Cardiac muscle cell (in vitro differentiated cells and primary cell): ENCODE measurements at regions not wholly inside any gene's neighbourhood (a gene's known extent, or its start where the extent isn't known, plus 50 kb on each side); places are given as distances from the start of the nearest gene placed in this dataset.
"Not testable (repeated sequence)": the region's sequence is repeated elsewhere in the genome, so short reads cannot be mapped to it uniquely, and the experiment has no call there.

Experiments
- DNase-seq, 2 donors: peaks; one replicate each; pipeline versions ENCODE4 v3.0.0 to v3.0.0-alpha.2; 2010 to 2017; ENCODE audit warnings: low read depth in 1 of 2, low spot score in 1 of 2
- H3K27ac ChIP-seq: fragments of 200-600 bp; sonication (generic); 2 replicates; pipeline ENCODE4 v1.5.1; 2016
- H3K27me3 ChIP-seq: fragments of 200-600 bp; sonication (generic); 2 replicates; pipeline ENCODE4 v1.6.0; 2016; ENCODE audit warnings: control low read depth
- H3K36me3 ChIP-seq: fragments of 200-600 bp; sonication (generic); 2 replicates; pipeline ENCODE4 v1.5.1; 2016; ENCODE audit warnings: control low read depth
- H3K4me1 ChIP-seq: fragments of 200-600 bp; sonication (generic); 2 replicates; pipeline ENCODE4 v1.8.1; 2017; ENCODE audit warnings: low read depth, mild to moderate bottlenecking, mixed run types
- H3K4me3 ChIP-seq: fragments of 200-600 bp; sonication (generic); 2 replicates; pipeline ENCODE4 v1.5.1; 2016; ENCODE audit warnings: mild to moderate bottlenecking
- H3K9me3 ChIP-seq: fragments of 200-600 bp; sonication (generic); 2 replicates; pipeline ENCODE4 v1.5.1; 2017; ENCODE audit warnings: low read depth, mild to moderate bottlenecking, control low read depth

DNA sequence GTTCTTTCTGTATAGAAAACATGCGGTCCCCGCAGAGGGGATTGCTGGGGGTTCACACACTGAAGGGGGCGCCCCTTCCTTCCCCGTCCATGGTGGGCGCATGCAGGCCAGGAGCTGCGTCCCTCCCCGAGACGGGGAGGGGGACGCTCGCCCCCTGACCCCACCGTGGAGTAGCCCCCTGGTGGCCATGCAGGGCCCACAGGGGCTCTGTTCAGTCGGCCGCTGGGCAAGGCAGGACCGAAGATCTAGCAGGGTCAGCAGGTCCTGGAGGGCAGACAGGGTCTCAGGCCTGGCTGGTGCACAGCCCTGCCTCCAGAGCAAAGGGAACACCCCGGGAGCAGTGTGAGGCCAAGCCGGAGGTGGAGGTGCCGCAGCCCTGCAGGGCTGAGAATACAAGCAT lies 4446.4 kb upstream of the TPTE start:
- not testable (repeated sequence) for H3K4me3 ChIP-seq, H3K9me3 ChIP-seq, H3K4me1 ChIP-seq

DNA sequence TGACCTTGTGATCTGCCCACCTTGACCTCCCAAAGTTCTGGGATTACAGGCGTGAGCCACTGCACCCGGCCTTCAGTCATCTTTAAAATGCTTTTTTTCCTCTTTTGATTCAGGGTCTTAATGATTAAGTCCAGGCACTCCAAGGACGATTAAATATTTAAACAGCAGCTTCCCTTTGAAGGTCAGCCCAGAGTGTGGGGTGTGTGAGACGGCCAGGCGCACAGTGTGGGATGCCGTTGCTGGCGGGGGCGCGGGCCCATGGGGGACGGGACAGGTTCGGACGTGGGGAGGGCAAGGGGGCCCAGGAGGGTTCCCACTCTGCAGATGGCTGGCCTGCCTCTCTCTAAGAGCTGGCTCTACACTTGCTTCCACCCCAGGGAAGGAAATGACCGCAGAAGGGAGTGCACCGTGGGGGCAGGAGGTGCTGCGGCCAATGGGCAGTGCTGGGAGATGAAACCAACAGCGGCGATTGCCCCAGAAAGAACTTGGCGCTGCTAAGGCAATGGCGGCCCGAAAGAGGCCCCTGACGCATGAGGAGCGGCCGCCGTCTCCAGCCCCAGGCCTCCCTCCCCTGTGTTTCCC lies 4445.7 kb upstream of the TPTE start:
- DNase-seq, H3K27me3 ChIP-seq, H3K27ac ChIP-seq, H3K4me1 ChIP-seq, H3K36me3 ChIP-seq, H3K9me3 ChIP-seq, H3K4me3 ChIP-seq: not testable (repeated sequence)

More for the DNA sequence above, 4446.4 kb upstream of the TPTE start:
- not testable (repeated sequence) for H3K36me3 ChIP-seq, H3K27ac ChIP-seq, DNase-seq, H3K27me3 ChIP-seq

DNA sequence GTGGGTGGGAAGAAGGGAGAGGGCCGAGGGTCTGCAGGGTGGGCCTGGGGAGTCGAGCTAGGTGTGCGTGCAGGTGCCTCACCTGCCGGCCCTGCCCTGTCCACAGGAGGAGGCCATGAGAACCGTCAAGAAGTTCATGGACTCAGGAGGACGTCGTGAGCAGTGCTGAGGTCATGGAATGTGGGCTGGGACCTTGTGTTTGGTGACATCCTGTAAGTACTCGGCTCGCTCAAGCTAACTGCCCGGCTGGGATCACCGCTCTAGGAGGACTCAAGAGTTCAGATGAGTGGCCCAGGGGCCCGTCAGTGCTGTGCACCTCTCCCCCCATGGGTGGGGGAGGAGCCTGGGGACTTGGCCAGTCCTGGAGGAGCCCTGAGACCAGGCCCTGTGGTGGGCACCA lies 4444.0 kb upstream of the TPTE start:
- H3K27ac ChIP-seq, H3K4me1 ChIP-seq, H3K27me3 ChIP-seq, H3K9me3 ChIP-seq, H3K36me3 ChIP-seq, DNase-seq, H3K4me3 ChIP-seq: not testable (repeated sequence)

DNA sequence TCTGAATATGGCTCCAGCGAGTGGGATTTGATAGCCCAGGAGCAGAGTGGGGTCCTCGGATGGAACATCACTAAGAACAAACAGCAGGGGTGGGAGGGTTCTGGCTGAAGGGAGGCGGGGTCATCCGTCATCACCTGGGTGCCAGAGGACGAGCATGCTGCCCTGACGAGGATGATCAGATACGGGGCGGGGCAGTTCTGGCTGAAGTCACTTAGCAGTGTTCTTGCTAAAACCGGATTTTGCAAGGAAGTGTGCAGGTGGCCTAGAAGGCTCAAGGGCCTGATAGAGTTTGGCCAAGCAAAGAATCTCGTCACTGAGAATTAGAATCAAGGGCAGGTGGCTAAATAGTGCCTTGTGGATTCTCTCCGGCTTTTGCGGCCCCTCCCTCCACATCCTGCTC lies 4442.5 kb upstream of the TPTE start:
- H3K27ac ChIP-seq, H3K36me3 ChIP-seq, H3K4me3 ChIP-seq, H3K9me3 ChIP-seq, DNase-seq, H3K27me3 ChIP-seq, H3K4me1 ChIP-seq: not testable (repeated sequence)

DNA sequence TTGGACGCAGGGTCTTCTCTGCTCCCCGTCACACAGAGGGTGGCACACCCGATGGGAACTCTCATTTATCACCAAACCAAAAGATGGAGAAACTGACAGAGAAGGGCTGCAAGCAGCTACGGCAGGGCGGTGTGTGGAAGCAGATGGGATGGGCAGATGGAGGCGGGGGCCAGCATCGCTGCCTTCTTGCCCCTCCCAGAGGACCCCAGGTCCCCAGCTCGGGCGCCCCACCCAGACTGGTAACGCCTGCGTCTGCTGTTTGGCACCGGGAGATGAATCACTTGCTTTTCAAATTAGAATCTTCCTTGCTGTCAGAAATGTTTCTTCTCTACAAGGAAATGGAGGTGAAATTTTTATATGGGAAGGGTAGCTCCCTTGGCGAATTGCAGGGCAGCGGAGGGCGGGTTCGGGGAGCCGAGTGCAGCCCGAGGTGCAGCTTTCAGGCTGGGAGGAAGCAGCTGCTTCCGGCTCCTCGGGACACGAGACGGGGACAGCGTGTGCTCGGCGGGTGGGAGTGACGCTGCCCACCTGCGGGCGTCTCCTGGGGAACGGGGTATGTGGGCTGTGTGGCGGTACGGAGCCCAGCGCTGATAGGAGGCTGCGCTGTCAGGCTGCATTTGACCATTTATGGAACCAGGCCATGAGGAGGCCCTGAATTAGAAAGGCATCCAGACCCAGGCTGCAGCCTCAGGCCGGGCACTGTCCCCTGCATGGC lies 4440.3 kb upstream of the TPTE start:
- not testable (repeated sequence) for H3K4me3 ChIP-seq, H3K9me3 ChIP-seq, H3K4me1 ChIP-seq, DNase-seq, H3K36me3 ChIP-seq, H3K27ac ChIP-seq, H3K27me3 ChIP-seq

DNA sequence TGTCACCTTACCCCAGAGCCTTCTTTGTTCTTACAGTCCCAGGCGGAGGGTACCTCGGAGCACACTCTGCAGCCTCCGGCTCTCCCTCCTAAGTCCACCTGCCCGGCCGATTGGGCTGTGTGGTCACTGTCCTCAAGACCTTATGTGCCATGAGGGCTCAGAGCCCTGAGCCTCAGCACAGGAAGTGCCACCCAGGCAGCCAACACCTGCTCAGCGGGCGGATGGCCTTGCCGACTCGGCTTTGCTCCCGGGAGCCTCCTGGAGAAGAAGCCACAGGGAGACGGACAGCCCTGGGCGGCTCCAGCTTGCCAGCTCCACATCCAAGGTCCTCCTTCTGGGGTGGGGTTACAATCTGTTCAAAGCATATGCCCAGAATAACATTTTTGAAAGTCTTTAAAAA lies 4439.2 kb upstream of the TPTE start:
- not testable (repeated sequence) for H3K27me3 ChIP-seq, H3K9me3 ChIP-seq

DNA sequence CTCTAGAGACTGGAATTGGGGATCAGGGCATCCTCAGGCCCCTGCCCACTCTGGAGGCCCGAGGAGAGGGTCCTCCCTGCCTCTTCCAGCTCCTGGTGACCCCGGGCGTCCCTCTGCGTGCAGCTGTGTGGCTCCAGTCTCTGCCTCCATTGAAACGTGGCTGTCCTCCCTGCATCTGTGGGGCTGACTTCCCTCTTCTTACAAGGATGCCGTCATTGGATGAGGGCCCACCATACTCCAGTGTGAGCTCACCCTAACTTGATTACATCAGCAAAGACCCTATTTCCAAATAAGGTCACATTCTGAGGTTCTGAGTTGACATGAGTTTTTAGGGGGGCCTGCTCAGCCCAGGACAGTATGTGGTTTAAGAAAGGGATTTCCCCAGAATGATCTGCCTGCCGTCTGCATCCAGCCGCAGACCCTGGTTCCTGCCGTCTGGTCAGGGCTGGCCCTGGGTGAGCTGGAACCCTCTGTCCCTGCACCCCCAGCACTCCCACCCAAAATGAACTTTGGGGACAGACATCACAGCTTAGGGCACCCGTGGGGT lies 4437.7 kb upstream of the TPTE start:
- DNase-seq, H3K4me3 ChIP-seq, H3K27me3 ChIP-seq, H3K36me3 ChIP-seq, H3K4me1 ChIP-seq, H3K9me3 ChIP-seq, H3K27ac ChIP-seq: not testable (repeated sequence)

More for the DNA sequence above, 4439.2 kb upstream of the TPTE start:
- not testable (repeated sequence) for H3K36me3 ChIP-seq, H3K4me1 ChIP-seq, H3K27ac ChIP-seq, H3K4me3 ChIP-seq, DNase-seq

DNA sequence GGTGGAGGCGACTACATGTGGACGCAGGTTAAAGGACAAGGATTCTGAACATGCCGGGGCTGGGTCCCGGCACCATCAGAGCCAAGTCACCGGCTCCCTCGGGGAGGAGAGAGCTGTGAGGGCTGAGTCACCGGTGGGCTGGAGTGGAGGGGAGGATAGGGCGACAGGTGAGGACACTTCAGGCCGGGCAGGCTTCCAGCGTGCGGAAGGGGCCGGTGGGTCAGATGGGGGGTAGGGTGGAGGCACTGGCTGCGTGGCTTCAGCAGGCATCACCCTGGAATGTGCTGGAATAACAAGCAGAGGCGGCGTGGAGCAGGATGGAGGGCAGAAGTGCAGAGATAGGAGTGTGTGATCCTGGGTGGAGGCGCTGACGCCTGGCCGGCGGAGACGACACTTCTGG lies 4435.3 kb upstream of the TPTE start:
- H3K9me3 ChIP-seq, H3K27ac ChIP-seq: not testable (repeated sequence)

DNA sequence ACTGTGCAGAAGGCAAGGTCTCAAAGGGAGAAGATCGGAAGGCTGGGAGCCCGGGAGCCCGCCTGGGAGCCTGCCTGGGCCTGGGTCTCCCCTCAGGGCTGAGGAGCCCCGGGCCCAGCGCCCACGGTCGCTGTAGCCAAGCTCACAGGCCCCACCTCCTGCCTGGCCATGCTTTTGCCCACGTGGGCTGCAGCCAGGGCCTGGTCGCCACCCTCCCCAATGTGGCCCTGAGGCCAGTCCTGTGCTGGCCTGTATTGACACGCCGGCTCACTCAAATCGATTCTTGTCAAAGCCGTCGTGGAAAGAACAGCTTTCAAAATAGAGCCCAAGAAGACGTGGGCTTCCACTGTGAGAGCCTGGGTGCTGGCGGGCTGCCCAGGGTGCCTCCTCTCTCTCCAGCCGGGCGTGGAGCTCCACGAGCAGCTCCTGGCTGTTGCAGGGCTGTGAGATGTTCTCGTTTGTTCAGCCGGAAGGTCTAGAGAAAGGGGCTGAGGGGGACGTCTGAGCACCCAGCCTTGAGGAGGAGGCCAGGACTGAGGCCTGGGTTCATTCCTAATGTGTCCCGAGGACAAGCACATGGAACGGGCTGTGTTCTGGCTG lies 4433.7 kb upstream of the TPTE start:
- DNase-seq, H3K36me3 ChIP-seq, H3K4me1 ChIP-seq, H3K9me3 ChIP-seq, H3K27ac ChIP-seq, H3K4me3 ChIP-seq, H3K27me3 ChIP-seq: not testable (repeated sequence)

More for the DNA sequence above, 4435.3 kb upstream of the TPTE start:
- not testable (repeated sequence) for DNase-seq, H3K4me1 ChIP-seq, H3K4me3 ChIP-seq, H3K36me3 ChIP-seq, H3K27me3 ChIP-seq

DNA sequence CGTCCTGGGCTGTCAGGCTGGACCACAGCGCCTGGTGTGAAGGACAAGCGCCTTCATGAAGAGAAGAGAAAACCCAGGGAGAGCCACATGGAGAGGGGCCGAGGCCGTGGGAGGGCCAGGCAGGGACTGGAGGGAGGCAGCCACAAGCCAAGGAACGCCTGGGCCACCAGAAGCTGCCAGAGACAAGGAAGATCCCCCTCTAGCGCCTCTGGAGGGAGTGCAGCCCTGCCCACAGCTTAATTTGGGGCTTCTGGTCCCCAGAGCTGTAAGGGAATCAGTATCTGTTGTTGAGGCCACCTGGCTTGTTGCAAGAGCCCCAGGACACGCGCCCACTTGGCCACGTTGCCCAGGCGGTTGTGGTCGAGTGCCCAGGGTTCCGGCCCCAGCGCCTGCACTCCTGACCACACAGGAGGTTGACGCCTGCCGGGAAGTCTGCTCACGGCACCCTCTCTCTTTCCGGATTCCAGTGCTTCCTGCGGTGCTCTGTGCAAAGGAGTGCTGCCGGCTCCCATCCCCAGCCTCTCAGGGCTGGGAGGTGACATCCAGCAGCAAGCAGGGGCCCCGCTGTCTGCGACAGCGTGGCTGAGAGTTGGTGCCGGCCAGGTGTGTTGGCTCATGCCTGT lies 4431.0 kb upstream of the TPTE start:
- DNase-seq, H3K27me3 ChIP-seq, H3K36me3 ChIP-seq, H3K4me1 ChIP-seq, H3K9me3 ChIP-seq, H3K4me3 ChIP-seq, H3K27ac ChIP-seq: not testable (repeated sequence)

DNA sequence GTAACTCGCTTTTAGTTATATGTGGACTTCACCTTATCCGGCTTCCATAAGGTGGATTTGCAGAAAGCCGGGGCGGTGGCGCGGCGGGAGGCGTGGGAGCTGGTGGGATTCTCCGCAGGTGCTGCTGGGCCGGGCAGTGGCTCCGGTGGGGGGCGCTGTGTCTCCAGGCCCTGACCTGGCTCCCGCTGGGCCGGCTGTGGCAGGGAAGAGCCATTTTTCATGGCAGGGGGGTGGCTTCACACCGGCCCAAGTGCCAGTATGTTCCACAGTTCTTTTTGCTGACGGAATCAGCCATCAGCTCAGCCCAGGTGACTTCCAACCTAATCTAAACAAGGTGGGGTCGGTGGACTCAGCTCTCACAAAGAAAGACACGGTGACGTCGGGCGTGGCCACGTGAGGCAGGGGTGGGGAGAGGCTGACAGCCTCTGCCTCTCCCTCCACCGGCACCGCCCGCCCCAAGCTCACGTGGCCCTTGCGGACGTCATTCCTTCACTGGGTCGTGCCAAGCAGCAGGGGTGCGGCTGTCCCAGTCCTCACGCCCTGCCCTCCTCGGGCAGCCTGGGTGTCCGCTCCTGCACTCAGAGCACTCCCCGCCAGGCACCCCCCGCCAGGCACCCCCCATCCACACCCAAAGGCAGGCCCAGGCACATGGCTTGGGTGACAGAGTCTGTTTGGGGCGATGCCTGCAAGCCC lies 4429.9 kb upstream of the TPTE start:
- not testable (repeated sequence) for H3K27ac ChIP-seq, H3K4me1 ChIP-seq, DNase-seq, H3K27me3 ChIP-seq, H3K36me3 ChIP-seq, H3K9me3 ChIP-seq, H3K4me3 ChIP-seq

DNA sequence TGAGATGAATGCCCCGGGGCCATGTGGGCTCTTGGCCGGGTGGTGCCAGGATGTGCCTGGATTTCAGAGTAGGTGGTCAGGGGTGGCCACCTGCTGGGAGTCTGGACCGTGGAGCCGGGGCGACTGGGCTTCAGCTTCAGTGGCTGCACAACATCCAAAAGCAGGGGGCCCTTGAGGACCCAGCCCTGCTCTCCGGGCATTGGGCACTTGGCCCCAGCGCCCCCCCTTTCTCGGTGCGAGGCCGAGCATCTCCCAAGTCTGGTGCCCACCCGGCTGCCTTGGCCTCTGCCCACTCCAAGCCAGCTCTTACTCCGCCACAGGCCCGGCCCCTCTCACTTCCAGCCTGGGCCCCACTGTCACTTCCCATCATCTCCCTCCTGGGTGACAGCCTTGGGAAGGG lies 4429.0 kb upstream of the TPTE start:
- not testable (repeated sequence) for DNase-seq, H3K27ac ChIP-seq, H3K27me3 ChIP-seq, H3K4me3 ChIP-seq, H3K9me3 ChIP-seq, H3K36me3 ChIP-seq, H3K4me1 ChIP-seq

DNA sequence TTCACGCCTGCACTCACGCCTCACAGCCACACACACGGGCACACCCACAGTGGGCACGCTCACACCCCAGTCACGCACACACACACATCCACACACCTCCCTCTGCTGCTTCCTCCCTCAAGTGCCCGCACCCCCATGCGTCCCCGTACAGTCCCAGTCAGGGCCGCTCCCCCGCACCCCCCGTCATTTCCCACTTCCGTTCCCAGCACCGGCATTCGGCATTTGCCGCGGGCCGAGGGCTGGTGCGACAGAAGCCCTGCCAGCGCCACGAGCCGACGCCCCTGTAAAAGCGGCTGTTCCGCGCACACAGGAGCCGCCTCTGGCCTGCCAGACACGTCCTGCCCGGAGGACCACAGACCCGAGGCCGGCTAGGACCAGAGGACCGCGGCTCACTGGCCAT lies 4428.0 kb upstream of the TPTE start:
- not testable (repeated sequence) for H3K36me3 ChIP-seq, H3K4me1 ChIP-seq, H3K4me3 ChIP-seq, DNase-seq, H3K27me3 ChIP-seq, H3K27ac ChIP-seq, H3K9me3 ChIP-seq
